Loucy (cell line): ENCODE measurements at regions not wholly inside any gene's neighbourhood (a gene's known extent, or its start where the extent isn't known, plus 50 kb on each side); places are given as distances from the start of the nearest gene placed in this dataset.

Experiments used
- H2AFZ ChIP-seq: fragments of 200-600 bp; sonication (generic); 2 replicates; pipeline ENCODE4 v1.6.0; 2016; ENCODE audit warnings: antibody characterized with exemption, mild to moderate bottlenecking, low read length, moderate library complexity
- H3F3A ChIP-seq: fragments of 200-600 bp; 2 replicates; pipeline ENCODE4 v1.6.0; 2016; ENCODE audit warnings: antibody characterized with exemption, low read depth, mild to moderate bottlenecking
- H3K27me3 ChIP-seq: fragments of 200-600 bp; sonication (generic); 2 replicates; pipeline ENCODE4 v1.6.1; 2014; ENCODE audit warnings: low read length, mild to moderate bottlenecking; ENCODE audit not compliant: insufficient read depth, poor library complexity, severe bottlenecking
- H3K36me3 ChIP-seq: fragments of 200-600 bp; sonication (generic); 2 replicates; pipeline ENCODE4 v1.6.1; 2016; ENCODE audit warnings: low read length; ENCODE audit not compliant: insufficient read depth
- H3K4me1 ChIP-seq: fragments of 200-600 bp; sonication (generic); 2 replicates; pipeline ENCODE4 v1.5.1; 2014; ENCODE audit warnings: low read length, mild to moderate bottlenecking; ENCODE audit not compliant: insufficient read depth, poor library complexity, severe bottlenecking
- H3K4me2 ChIP-seq: fragments of 200-600 bp; sonication (generic); 2 replicates; pipeline ENCODE4 v1.6.0; 2014; ENCODE audit warnings: antibody characterized with exemption, low read length, low read depth, mild to moderate bottlenecking; ENCODE audit not compliant: poor library complexity, severe bottlenecking
- H3K4me3 ChIP-seq: fragments of 200-600 bp; sonication (generic); 2 replicates; pipeline ENCODE4 v1.5.1; 2014; ENCODE audit warnings: low read length, mild to moderate bottlenecking, mixed read lengths; ENCODE audit not compliant: poor library complexity, severe bottlenecking
- H3K79me2 ChIP-seq: fragments of 200-600 bp; sonication (generic); 2 replicates; pipeline ENCODE4 v1.6.1; 2014; ENCODE audit warnings: low read length; ENCODE audit not compliant: insufficient read depth
- H3K9ac ChIP-seq: fragments of 200-600 bp; sonication (generic); 2 replicates; pipeline ENCODE4 v1.6.0; 2014; ENCODE audit warnings: mild to moderate bottlenecking, low read depth, low read length, moderate library complexity; ENCODE audit not compliant: poor library complexity, severe bottlenecking
- H3K9me2 ChIP-seq: fragments of 200-600 bp; sonication (generic); replicated peaks from 2 replicates; pipeline ENCODE4 v1.6.1; 2016; ENCODE audit warnings: low read depth, low read length, mixed read lengths
- H3K9me3 ChIP-seq: fragments of 200-600 bp; sonication (generic); 2 replicates; pipeline ENCODE4 v1.6.1; 2014; ENCODE audit warnings: mild to moderate bottlenecking, antibody characterized with exemption, low read length, low read depth; ENCODE audit not compliant: insufficient read depth
- H4K20me1 ChIP-seq: fragments of 200-600 bp; sonication (generic); 2 replicates; pipeline ENCODE4 v1.6.0; 2014; ENCODE audit warnings: antibody characterized with exemption, low read length, mild to moderate bottlenecking; ENCODE audit not compliant: insufficient read depth, poor library complexity, severe bottlenecking
- CTCF ChIP-seq: fragments of 200-600 bp; sonication (generic); conservative IDR thresholded peaks from 2 replicates; pipeline ENCODE4 v1.5.1; 2014; ENCODE audit warnings: mild to moderate bottlenecking, antibody characterized with exemption, low read length
- EZH2phosphoT487 ChIP-seq: fragments of 200-600 bp; IDR thresholded peaks from 2 replicates; pipeline ENCODE4 v1.6.1; 2018; ENCODE audit warnings: antibody characterized with exemption, mild to moderate bottlenecking, moderate library complexity, borderline replicate concordance

- Histone ChIP-seq H3K4me2 (no peak overlapping the region), H4K20me1 (no peaks in the 10 kb centered on the region), H3K4me1 (no peaks in the 10 kb centered on the region), H3K27me3 (no peaks in the 10 kb centered on the region), H3K79me2 (no peaks in the 10 kb centered on the region), H2AFZ (no peak overlapping the region), H3K9ac (no peak overlapping the region), H3K36me3 (no peaks in the 10 kb centered on the region), H3F3A (no peaks in the 10 kb centered on the region), H3K9me2 (no peaks in the 10 kb centered on the region), H3K9me3 (0 out of 2 replicates have a peak, but pooled peaks cover 3% of the 10 kb centered on the region), H3K4me3 (no peak overlapping the region)
- no peak for TF ChIP-seq CTCF
- no peak for TF ChIP-seq EZH2phosphoT487
Observed at GRCh38 chr4:81343536-81343935, 128.2 kb downstream of the RASGEF1B start.

- no peaks in the 10 kb centered on the region for H3K27me3 ChIP-seq
- no peaks in the 10 kb centered on the region for H4K20me1 ChIP-seq
- no peaks in the 10 kb centered on the region for H3K79me2 ChIP-seq
- no peaks in the 10 kb centered on the region for H3K4me1 ChIP-seq
- TF ChIP-seq CTCF (no peak), EZH2phosphoT487 (no peak)
- H3K4me3 ChIP-seq = no peak overlapping the region
- H2AFZ ChIP-seq = no peak overlapping the region
- H3F3A ChIP-seq = no peaks in the 10 kb centered on the region
- 0 out of 2 replicates have a peak, but pooled peaks cover 3% of the 10 kb centered on the region for H3K9me3 ChIP-seq
- H3K4me2 ChIP-seq = no peak overlapping the region
- H3K9me2 ChIP-seq = no peaks in the 10 kb centered on the region
- no peak overlapping the region for H3K9ac ChIP-seq
- H3K36me3 ChIP-seq = no peaks in the 10 kb centered on the region
Observed at GRCh38 chr4:81343046-81343445, 128.0 kb upstream of the PRKG2 start.

GRCh38 chr4:81337211-81337610, 122.2 kb upstream of the PRKG2 start:
- H3K4me2 ChIP-seq = no peak overlapping the region
- H3K36me3 ChIP-seq = no peaks in the 10 kb centered on the region
- H2AFZ ChIP-seq = no peak overlapping the region
- no peaks in the 10 kb centered on the region for H3K27me3 ChIP-seq
- no peaks in the 10 kb centered on the region for H3F3A ChIP-seq
- no peaks in the 10 kb centered on the region for H3K9me3 ChIP-seq
- H3K4me3 ChIP-seq = no peak overlapping the region
- H3K4me1 ChIP-seq = no peaks in the 10 kb centered on the region
- TF ChIP-seq EZH2phosphoT487 (no peak), CTCF (no peak)
- no peaks in the 10 kb centered on the region for H4K20me1 ChIP-seq
- no peak overlapping the region for H3K9ac ChIP-seq
- H3K79me2 ChIP-seq = no peaks in the 10 kb centered on the region
- no peaks in the 10 kb centered on the region for H3K9me2 ChIP-seq
